ENCODE measurements at regions not wholly inside any gene's neighbourhood (a gene's known extent, or its start where the extent isn't known, plus 50 kb on each side); places are given as distances from the start of the nearest gene placed in this dataset.

- Mint-ChIP-seq H3K9me3 (ENCODE audit: low read depth, unreplicated experiment) (peaks cover under 1% of the 10 kb centered on the region), H3K4me1 (ENCODE audit: low read depth, unreplicated experiment) (no peaks in the 10 kb centered on the region), H3K36me3 (ENCODE audit: insufficient read depth, unreplicated experiment) (no peaks in the 10 kb centered on the region), H3K27ac (ENCODE audit: unreplicated experiment) (no peak overlapping the region), H3K27me3 (ENCODE audit: unreplicated experiment) (peaks cover 9% of the 10 kb centered on the region), H3K4me3 (ENCODE audit: low read depth, unreplicated experiment) (no peak overlapping the region)
- TF ChIP-seq CTCF (IDR thresholded peaks at IDR 0.05; ENCODE audit: unreplicated experiment), result no peak
- no TSS peak for BruUV-seq (replicated peaks)
- CTCF ChIA-PET, result no interaction called here
- DNase-seq, result no peak
- intact Hi-C loops (cut with micrococcal nuclease; ENCODE audit: unreplicated experiment), result no loop called here
These were observed 269.3 kb upstream of the NMUR2 start for GRCh38 chr5:152674403-152674802.

GRCh38 chr5:152676196-152676595, 271.1 kb upstream of the NMUR2 start:
- Mint-ChIP-seq H3K27ac (ENCODE audit: unreplicated experiment) (no peak overlapping the region), H3K36me3 (ENCODE audit: insufficient read depth, unreplicated experiment) (no peaks in the 10 kb centered on the region), H3K4me1 (ENCODE audit: low read depth, unreplicated experiment) (no peaks in the 10 kb centered on the region), H3K4me3 (ENCODE audit: low read depth, unreplicated experiment) (no peak overlapping the region), H3K9me3 (ENCODE audit: low read depth, unreplicated experiment) (peaks cover 3% of the 10 kb centered on the region), H3K27me3 (ENCODE audit: unreplicated experiment) (peaks cover 9% of the 10 kb centered on the region)
- no TSS peak for BruUV-seq (replicated peaks)
- intact Hi-C loops (cut with micrococcal nuclease; ENCODE audit: unreplicated experiment), result no loop called here
- no peak for TF ChIP-seq CTCF (IDR thresholded peaks at IDR 0.05; ENCODE audit: unreplicated experiment)
- DNase-seq, result no peak
- CTCF ChIA-PET, result no interaction called here

- H3K27me3 Mint-ChIP-seq (ENCODE audit: unreplicated experiment), result no peaks in the 10 kb centered on the region
- intact Hi-C loops (cut with micrococcal nuclease; ENCODE audit: unreplicated experiment), result no loop called here
- H3K36me3 Mint-ChIP-seq (ENCODE audit: insufficient read depth, unreplicated experiment), result no peaks in the 10 kb centered on the region
- TF ChIP-seq CTCF (IDR thresholded peaks at IDR 0.05; ENCODE audit: unreplicated experiment), result no peak
- H3K9me3 Mint-ChIP-seq (ENCODE audit: low read depth, unreplicated experiment), result peaks cover 9% of the 10 kb centered on the region
- DNase-seq, result no peak
- no peaks in the 10 kb centered on the region for H3K4me1 Mint-ChIP-seq (ENCODE audit: low read depth, unreplicated experiment)
- no peak overlapping the region for H3K27ac Mint-ChIP-seq (ENCODE audit: unreplicated experiment)
- BruUV-seq (replicated peaks), result no TSS peak
- CTCF ChIA-PET, result no interaction called here
- no peak overlapping the region for H3K4me3 Mint-ChIP-seq (ENCODE audit: low read depth, unreplicated experiment)
These were observed 278.1 kb upstream of the NMUR2 start for GRCh38 chr5:152683205-152683604.

- intact Hi-C loops (cut with micrococcal nuclease; ENCODE audit: unreplicated experiment), result no loop called here
- CTCF ChIA-PET, result no interaction called here
- DNase-seq, result no peak
- no peaks in the 10 kb centered on the region for H3K27me3 Mint-ChIP-seq (ENCODE audit: unreplicated experiment)
- TF ChIP-seq CTCF (IDR thresholded peaks at IDR 0.05; ENCODE audit: unreplicated experiment), result no peak
- H3K4me1 Mint-ChIP-seq (ENCODE audit: low read depth, unreplicated experiment), result no peaks in the 10 kb centered on the region
- BruUV-seq (replicated peaks), result no TSS peak
- no peaks in the 10 kb centered on the region for H3K36me3 Mint-ChIP-seq (ENCODE audit: insufficient read depth, unreplicated experiment)
- H3K4me3 Mint-ChIP-seq (ENCODE audit: low read depth, unreplicated experiment), result no peak overlapping the region
- H3K9me3 Mint-ChIP-seq (ENCODE audit: low read depth, unreplicated experiment), result peaks cover 5% of the 10 kb centered on the region
- H3K27ac Mint-ChIP-seq (ENCODE audit: unreplicated experiment), result no peak overlapping the region
These were observed 281.9 kb upstream of the NMUR2 start for GRCh38 chr5:152686931-152687330.

All from Calu3 (cell line).